Mammary epithelial cell (primary cell): ENCODE measurements at regions not wholly inside any gene's neighbourhood (a gene's known extent, or its start where the extent isn't known, plus 50 kb on each side); places are given as distances from the start of the nearest gene placed in this dataset.
"Not testable (repeated sequence)": the region's sequence is repeated elsewhere in the genome, so short reads cannot be mapped to it uniquely, and the experiment has no call there.

Experiments
- EZH2 ChIP-seq: IDR thresholded peaks from 2 replicates; pipeline ENCODE4 v1.6.1; 2012; ENCODE audit warnings: low read length, inconsistent platforms, borderline replicate concordance
- TF ChIP-seq, protein P1 (sequence below), 2 donors: IDR thresholded peaks in 1 of 2; conservative IDR thresholded peaks in 1 of 2; 2 replicates each; pipeline ENCODE4 v1.5.1; 2011 to 2012; ENCODE audit warnings: inconsistent platforms in 2 of 2, low read length in 2 of 2, mild to moderate bottlenecking in 2 of 2, control low read depth in 1 of 2, low read depth in 1 of 2; ENCODE audit not compliant: insufficient read depth in 1 of 2; ENCODE audit errors: extremely low read depth in 1 of 2

DNA sequence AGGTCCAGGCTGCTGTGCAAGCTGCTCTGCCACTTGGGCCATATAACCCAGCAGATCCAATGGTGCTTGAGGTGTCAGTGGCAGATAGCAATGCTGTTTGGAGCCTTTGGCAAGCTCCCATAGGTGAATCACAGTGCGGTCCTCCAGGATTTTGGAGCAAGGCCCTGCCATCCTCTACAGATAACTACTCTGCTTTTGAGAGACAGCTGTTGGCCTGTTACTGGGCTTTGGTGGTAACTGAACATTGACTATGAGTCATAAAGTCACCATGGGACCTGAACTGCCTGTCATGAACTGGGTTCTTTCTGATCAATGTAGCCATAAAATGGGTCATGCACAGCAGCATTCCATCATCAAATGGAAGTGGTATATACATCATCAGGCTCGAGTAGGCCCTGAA lies 92.0 kb upstream of the IGLL5 start:
- TF ChIP-seq EZH2, result not testable (repeated sequence)
- TF ChIP-seq, protein P1, sequence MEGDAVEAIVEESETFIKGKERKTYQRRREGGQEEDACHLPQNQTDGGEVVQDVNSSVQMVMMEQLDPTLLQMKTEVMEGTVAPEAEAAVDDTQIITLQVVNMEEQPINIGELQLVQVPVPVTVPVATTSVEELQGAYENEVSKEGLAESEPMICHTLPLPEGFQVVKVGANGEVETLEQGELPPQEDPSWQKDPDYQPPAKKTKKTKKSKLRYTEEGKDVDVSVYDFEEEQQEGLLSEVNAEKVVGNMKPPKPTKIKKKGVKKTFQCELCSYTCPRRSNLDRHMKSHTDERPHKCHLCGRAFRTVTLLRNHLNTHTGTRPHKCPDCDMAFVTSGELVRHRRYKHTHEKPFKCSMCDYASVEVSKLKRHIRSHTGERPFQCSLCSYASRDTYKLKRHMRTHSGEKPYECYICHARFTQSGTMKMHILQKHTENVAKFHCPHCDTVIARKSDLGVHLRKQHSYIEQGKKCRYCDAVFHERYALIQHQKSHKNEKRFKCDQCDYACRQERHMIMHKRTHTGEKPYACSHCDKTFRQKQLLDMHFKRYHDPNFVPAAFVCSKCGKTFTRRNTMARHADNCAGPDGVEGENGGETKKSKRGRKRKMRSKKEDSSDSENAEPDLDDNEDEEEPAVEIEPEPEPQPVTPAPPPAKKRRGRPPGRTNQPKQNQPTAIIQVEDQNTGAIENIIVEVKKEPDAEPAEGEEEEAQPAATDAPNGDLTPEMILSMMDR (conservative IDR thresholded peaks at IDR 0.05 in 1 of 2, IDR thresholded peaks at IDR 0.05 in 1 of 2; ENCODE audit: extremely low read depth in 1 of 2, insufficient read depth in 1 of 2, low read depth in 1 of 2, low read length in 2 of 2), result not testable (repeated sequence)
